ENCODE measurements at regions not wholly inside any gene's neighbourhood (a gene's known extent, or its start where the extent isn't known, plus 50 kb on each side); places are given as distances from the start of the nearest gene placed in this dataset.

- TF ChIP-seq CTCF (conservative IDR thresholded peaks at IDR 0.05; ENCODE audit: low read length) (no peak), EZH2phosphoT487 (IDR thresholded peaks at IDR 0.05; ENCODE audit: borderline replicate concordance) (no peak)
Observed at GRCh38 chr1:177687544-177687943, 282.3 kb downstream of the SEC16B start.
